ENCODE measurements at regions not wholly inside any gene's neighbourhood (a gene's known extent, or its start where the extent isn't known, plus 50 kb on each side); places are given as distances from the start of the nearest gene placed in this dataset.

DNA sequence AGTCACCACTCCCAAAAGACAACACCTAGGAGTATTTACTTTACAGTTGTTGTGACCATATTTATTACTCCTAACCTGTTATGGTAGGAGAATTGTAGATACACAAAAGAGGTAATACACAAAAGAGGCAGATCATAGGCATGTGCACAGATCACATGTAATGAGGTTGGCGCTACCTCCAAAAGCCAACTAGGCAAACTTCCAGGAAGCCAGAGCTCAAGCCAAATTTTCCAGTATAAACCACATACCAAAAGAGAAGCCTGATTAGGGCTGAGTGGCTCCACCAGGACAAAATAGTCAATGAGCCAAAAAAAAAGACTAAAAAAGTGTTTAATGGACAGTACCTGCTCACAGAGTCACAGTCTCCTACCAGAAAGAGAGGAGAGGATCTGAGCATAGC lies 195.0 kb upstream of the PBX1 start (continued):
- TF ChIP-seq, protein P1, sequence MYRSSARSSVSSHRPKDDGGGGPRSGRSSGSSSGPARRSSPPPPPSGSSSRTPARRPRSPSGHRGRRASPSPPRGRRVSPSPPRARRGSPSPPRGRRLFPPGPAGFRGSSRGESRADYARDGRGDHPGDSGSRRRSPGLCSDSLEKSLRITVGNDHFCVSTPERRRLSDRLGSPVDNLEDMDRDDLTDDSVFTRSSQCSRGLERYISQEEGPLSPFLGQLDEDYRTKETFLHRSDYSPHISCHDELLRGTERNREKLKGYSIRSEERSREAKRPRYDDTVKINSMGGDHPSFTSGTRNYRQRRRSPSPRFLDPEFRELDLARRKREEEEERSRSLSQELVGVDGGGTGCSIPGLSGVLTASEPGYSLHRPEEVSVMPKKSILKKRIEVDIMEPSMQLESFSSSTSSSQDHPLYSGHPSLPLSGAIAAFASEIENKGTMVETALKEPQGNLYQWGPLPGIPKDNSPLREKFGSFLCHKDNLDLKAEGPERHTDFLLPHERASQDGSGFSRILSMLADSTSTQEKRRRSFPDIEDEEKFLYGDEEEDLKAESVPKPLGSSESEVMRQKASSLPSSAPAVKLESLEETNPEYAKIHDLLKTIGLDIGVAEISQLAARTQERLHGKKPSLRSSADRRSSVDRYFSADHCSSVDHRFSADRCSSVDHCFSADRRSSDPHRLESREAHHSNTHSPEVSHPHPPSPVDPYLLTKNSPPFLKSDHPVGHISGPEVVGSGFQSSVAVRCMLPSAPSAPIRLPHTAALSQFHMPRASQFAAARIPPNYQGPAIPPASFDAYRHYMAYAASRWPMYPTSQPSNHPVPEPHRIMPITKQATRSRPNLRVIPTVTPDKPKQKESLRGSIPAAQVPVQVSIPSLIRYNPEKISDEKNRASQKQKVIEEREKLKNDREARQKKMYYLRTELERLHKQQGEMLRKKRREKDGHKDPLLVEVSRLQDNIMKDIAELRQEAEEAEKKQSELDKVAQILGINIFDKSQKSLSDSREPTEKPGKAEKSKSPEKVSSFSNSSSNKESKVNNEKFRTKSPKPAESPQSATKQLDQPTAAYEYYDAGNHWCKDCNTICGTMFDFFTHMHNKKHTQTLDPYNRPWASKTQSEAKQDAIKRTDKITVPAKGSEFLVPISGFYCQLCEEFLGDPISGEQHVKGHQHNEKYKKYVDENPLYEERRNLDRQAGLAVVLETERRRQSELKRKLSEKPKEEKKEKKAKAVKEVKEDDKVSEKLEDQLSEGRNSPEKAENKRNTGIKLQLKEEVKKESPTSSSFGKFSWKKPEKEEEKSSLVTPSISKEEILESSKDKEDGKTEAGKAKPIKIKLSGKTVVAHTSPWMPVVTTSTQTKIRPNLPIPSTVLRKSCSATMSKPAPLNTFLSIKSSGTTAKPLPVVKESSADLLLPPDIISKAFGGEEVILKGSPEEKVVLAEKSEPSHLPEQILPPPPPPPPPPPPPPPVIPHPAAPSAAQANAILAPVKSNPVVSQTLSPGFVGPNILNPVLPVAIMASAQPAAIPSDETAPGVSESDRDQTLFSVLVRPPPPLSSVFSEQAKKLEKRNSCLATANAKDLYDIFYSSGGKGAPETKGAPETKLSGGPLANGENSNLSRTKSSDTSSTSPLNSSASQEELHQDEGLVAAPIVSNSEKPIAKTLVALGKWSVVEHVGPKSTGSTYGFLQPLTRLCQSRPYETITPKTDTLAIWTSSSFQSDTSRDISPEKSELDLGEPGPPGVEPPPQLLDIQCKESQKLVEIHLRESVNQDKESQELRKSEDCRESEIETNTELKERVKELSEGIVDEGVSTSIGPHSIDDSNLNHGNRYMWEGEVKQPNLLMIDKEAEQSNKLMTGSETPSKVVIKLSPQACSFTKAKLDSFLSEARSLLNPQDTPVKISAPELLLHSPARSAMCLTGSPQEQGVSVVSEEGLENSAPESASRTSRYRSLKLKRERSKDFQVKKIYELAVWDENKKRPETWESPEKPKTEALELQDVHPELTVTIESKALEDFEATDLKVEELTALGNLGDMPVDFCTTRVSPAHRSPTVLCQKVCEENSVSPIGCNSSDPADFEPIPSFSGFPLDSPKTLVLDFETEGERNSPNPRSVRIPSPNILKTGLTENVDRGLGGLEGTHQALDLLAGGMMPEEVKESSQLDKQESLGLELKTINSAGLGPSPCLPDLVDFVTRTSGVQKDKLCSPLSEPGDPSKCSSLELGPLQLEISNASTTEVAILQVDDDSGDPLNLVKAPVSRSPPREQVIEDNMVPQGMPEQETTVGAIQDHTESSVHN (IDR thresholded peaks at IDR 0.05; ENCODE audit: borderline replicate concordance in 1 of 2, low read depth in 1 of 2), result no peak
- TF ChIP-seq ZNF175 (CRISPR knock-in tag; IDR thresholded peaks at IDR 0.05; ENCODE audit: low read depth) (no peak), HNRNPH1 (optimal IDR thresholded peaks at IDR 0.05; ENCODE audit: low read depth, low read length) (no peak), ZNF274 (IDR thresholded peaks at IDR 0.05; ENCODE audit: borderline replicate concordance, low read depth, low read length) (no peak), ZC3H8 (IDR thresholded peaks at IDR 0.05) (no peak)
- TF ChIP-seq, protein P2, sequence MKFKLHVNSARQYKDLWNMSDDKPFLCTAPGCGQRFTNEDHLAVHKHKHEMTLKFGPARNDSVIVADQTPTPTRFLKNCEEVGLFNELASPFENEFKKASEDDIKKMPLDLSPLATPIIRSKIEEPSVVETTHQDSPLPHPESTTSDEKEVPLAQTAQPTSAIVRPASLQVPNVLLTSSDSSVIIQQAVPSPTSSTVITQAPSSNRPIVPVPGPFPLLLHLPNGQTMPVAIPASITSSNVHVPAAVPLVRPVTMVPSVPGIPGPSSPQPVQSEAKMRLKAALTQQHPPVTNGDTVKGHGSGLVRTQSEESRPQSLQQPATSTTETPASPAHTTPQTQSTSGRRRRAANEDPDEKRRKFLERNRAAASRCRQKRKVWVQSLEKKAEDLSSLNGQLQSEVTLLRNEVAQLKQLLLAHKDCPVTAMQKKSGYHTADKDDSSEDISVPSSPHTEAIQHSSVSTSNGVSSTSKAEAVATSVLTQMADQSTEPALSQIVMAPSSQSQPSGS (CRISPR knock-in tag; IDR thresholded peaks at IDR 0.05), result no peak

Measured in K562 (cell line).